Esophagus squamous epithelium (tissue), 5 donors: ENCODE measurements at regions not wholly inside any gene's neighbourhood (a gene's known extent, or its start where the extent isn't known, plus 50 kb on each side); places are given as distances from the start of the nearest gene placed in this dataset.

Experiments
- DNase-seq: peaks from one replicate; lab custom pipeline; 2025; lab: John Stamatoyannopoulos, UW
- H3K27ac ChIP-seq, 4 donors: fragments of 200-600 bp; sonication (generic); one replicate each; pipeline ENCODE4 v1.5.1; 2016 to 2019; ENCODE audit warnings: mild to moderate bottlenecking in 1 of 4
- H3K27me3 ChIP-seq, 4 donors: fragments of 200-600 bp; sonication (generic); 1 replicate in 3 of 4; 2 replicates in 1 of 4; pipeline versions ENCODE4 v1.5.1 to v1.6.0; 2017 to 2021; ENCODE audit warnings: antibody characterized with exemption in 1 of 4
- H3K36me3 ChIP-seq, 3 donors: fragments of 200-600 bp; sonication (generic); one replicate each; pipeline ENCODE4 v1.5.1; 2016 to 2019
- H3K4me1 ChIP-seq, 3 donors: fragments of 200-600 bp; sonication (generic); one replicate each; pipeline ENCODE4 v1.5.1; 2017 to 2019
- H3K4me3 ChIP-seq, 4 donors: fragments of 200-600 bp; sonication (generic); 1 replicate in 3 of 4; 2 replicates in 1 of 4; pipeline ENCODE4 v1.5.1; 2016 to 2019; ENCODE audit warnings: mild to moderate bottlenecking in 2 of 4, moderate library complexity in 1 of 4
- H3K9me3 ChIP-seq, 3 donors: fragments of 200-600 bp; sonication (generic); one replicate each; pipeline ENCODE4 v1.5.1; 2016 to 2019
- CTCF ChIP-seq, 6 experiments: fragments of 450-650 bp in 4 of 6; fragments of 200-600 bp in 2 of 6; sonication (generic) in 2 of 6; IDR thresholded peaks; one replicate each; pipeline ENCODE4 v1.5.1; 2016 to 2019; ENCODE audit warnings: antibody characterized with exemption in 6 of 6, mild to moderate bottlenecking in 4 of 6, moderate library complexity in 4 of 6
- POLR2A ChIP-seq, 4 donors: fragments of 450-650 bp; IDR thresholded peaks; one replicate each; pipeline ENCODE4 v1.6.1; 2017; ENCODE audit warnings: antibody characterized with exemption in 4 of 4, mild to moderate bottlenecking in 4 of 4, moderate library complexity in 3 of 4
- WGBS, 2 donors: methylation state at CpG; one replicate each; pipeline ENCODE4 v1.1.5; 2018; 5-methylcytosine and 5-hydroxymethylcytosine counted together
- intact Hi-C: fragments of 100-400 bp; cut with DNase I; formaldehyde crosslinking; loops from one replicate; pipeline ENCODE4 v1.15.0; 2022
- donor health status: DM: yes; HTN: yes; CAD: no.

GRCh38 chr14:97977651-97978261, 1180.6 kb downstream of the VRK1 start:
- Histone ChIP-seq H3K9me3 (no peaks in the 10 kb centered on the region), H3K27ac (peak overlapping the region; percentile 74 to 89 (median 80)), H3K4me1 (peaks cover 6 to 45% (median 9%) of the 10 kb centered on the region in 3 donors), H3K27me3 (no peaks in the 10 kb centered on the region), H3K4me3 (peak overlapping the region; percentile 19 to 59 (median 42)), H3K36me3 (no peaks in the 10 kb centered on the region)
- intact Hi-C loops, result no loop called here
- DNase-seq, result no peak
- TF ChIP-seq POLR2A (IDR thresholded peaks at IDR 0.05) (peak in 2 of 4 donors; percentile 17 to 51), CTCF (IDR thresholded peaks at IDR 0.05) (no peak)
- WGBS, 2 donors, result 8 to 53% methylated on average over 6 to 11 of the region's 17 CpGs

- intact Hi-C loops, result no loop called here
- peak overlapping the region; percentile 74 to 89 (median 80) for H3K27ac ChIP-seq
- DNase-seq, result no peak
- H3K36me3 ChIP-seq, result no peaks in the 10 kb centered on the region
- 2 to 5% methylated on average over 9 of the region's 9 CpGs for WGBS, 2 donors
- peak overlapping the region; percentile 19 to 59 (median 42) for H3K4me3 ChIP-seq
- no peaks in the 10 kb centered on the region for H3K9me3 ChIP-seq
- no peaks in the 10 kb centered on the region for H3K27me3 ChIP-seq
- H3K4me1 ChIP-seq, result peaks cover 6 to 45% (median 9%) of the 10 kb centered on the region in 3 donors
- peak in 5 of 6 experiments; percentile 4 to 60 (median 34) for TF ChIP-seq CTCF (IDR thresholded peaks at IDR 0.05)
- TF ChIP-seq POLR2A (IDR thresholded peaks at IDR 0.05), result no peak
Measured at GRCh38 chr14:97978341-97978740, 1181.2 kb downstream of the VRK1 start.

- Histone ChIP-seq H3K27ac (no peak overlapping the region), H3K36me3 (no peaks in the 10 kb centered on the region), H3K27me3 (no peaks in the 10 kb centered on the region), H3K9me3 (no peaks in the 10 kb centered on the region), H3K4me3 (no peak overlapping the region), H3K4me1 (no peaks in the 10 kb centered on the region)
- no peak for DNase-seq
- intact Hi-C loops, result no loop called here
- no peak for TF ChIP-seq CTCF (IDR thresholded peaks at IDR 0.05)
- no peak for TF ChIP-seq POLR2A (IDR thresholded peaks at IDR 0.05)
- 75 to 80% methylated on average over 4 of the region's 4 CpGs for WGBS, 2 donors
Measured at GRCh38 chr14:97993508-97994019, 1196.4 kb downstream of the VRK1 start.

GRCh38 chr14:97994020-97994531, 1196.9 kb downstream of the VRK1 start:
- TF ChIP-seq CTCF (IDR thresholded peaks at IDR 0.05) (no peak), POLR2A (IDR thresholded peaks at IDR 0.05) (no peak)
- intact Hi-C loops, result no loop called here
- Histone ChIP-seq H3K36me3 (no peaks in the 10 kb centered on the region), H3K27ac (no peak overlapping the region), H3K9me3 (no peaks in the 10 kb centered on the region), H3K4me1 (no peaks in the 10 kb centered on the region), H3K27me3 (no peaks in the 10 kb centered on the region), H3K4me3 (no peak overlapping the region)
- 63 to 66% methylated on average over 5 of the region's 5 CpGs for WGBS, 2 donors
- no peak for DNase-seq

- H3K27me3 ChIP-seq, result no peaks in the 10 kb centered on the region
- H3K4me3 ChIP-seq, result no peak overlapping the region
- 90 to 100% methylated on average over 2 of the region's 2 CpGs for WGBS, 2 donors
- intact Hi-C loops, result no loop called here
- H3K4me1 ChIP-seq, result no peaks in the 10 kb centered on the region
- no peak for DNase-seq
- TF ChIP-seq POLR2A (IDR thresholded peaks at IDR 0.05) (no peak), CTCF (IDR thresholded peaks at IDR 0.05) (no peak)
- no peak overlapping the region for H3K27ac ChIP-seq
- no peaks in the 10 kb centered on the region for H3K9me3 ChIP-seq
- no peaks in the 10 kb centered on the region for H3K36me3 ChIP-seq
Measured at GRCh38 chr14:97995038-97995437, 1197.9 kb downstream of the VRK1 start.
